KMS-11 (cell line): ENCODE measurements at regions not wholly inside any gene's neighbourhood (a gene's known extent, or its start where the extent isn't known, plus 50 kb on each side); places are given as distances from the start of the nearest gene placed in this dataset.

Experiments used
- H2AFZ ChIP-seq: fragments of 200-600 bp; sonication (generic); 2 replicates; pipeline ENCODE4 v1.6.1; 2016; ENCODE audit warnings: antibody characterized with exemption, mixed run types, low read depth
- H3K27ac ChIP-seq: fragments of 200-600 bp; sonication (generic); 2 replicates; pipeline ENCODE4 v1.6.1; 2016; ENCODE audit warnings: mild to moderate bottlenecking, mixed run types
- H3K27me3 ChIP-seq: fragments of 200-600 bp; sonication (generic); 2 replicates; pipeline ENCODE4 v1.6.1; 2017; ENCODE audit warnings: mild to moderate bottlenecking, low read depth, mixed run types, moderate library complexity; ENCODE audit not compliant: insufficient read depth
- H3K36me3 ChIP-seq: fragments of 200-600 bp; sonication (generic); 2 replicates; pipeline ENCODE4 v1.6.1; 2017; ENCODE audit warnings: mild to moderate bottlenecking, mixed run types; ENCODE audit not compliant: insufficient read depth
- H3K4me1 ChIP-seq: fragments of 200-600 bp; sonication (generic); 2 replicates; pipeline ENCODE4 v1.6.1; 2016; ENCODE audit warnings: mild to moderate bottlenecking, low read depth, mixed run types; ENCODE audit not compliant: poor library complexity, severe bottlenecking
- H3K4me2 ChIP-seq: fragments of 200-600 bp; sonication (generic); 2 replicates; pipeline ENCODE4 v1.7.0; 2016; ENCODE audit warnings: mild to moderate bottlenecking, mixed run types
- H3K4me3 ChIP-seq: fragments of 200-600 bp; sonication (generic); IDR thresholded peaks from 2 replicates; pipeline ENCODE4 v1.6.1; 2017; ENCODE audit warnings: low read depth, low read length, mixed read lengths; ENCODE audit not compliant: insufficient read depth
- H3K79me2 ChIP-seq: fragments of 200-600 bp; sonication (generic); 2 replicates; pipeline ENCODE4 v1.6.1; 2016; ENCODE audit warnings: low read depth, mixed run types; ENCODE audit not compliant: insufficient read depth
- H3K9ac ChIP-seq: fragments of 200-600 bp; sonication (generic); 2 replicates; pipeline ENCODE4 v1.6.1; 2016; ENCODE audit warnings: mild to moderate bottlenecking, mixed run types
- H4K20me1 ChIP-seq: fragments of 200-600 bp; sonication (generic); 2 replicates; pipeline ENCODE4 v1.6.1; 2016; ENCODE audit warnings: mild to moderate bottlenecking, mixed run types; ENCODE audit not compliant: insufficient read depth
- CTCF ChIP-seq: fragments of 200-600 bp; sonication (generic); conservative IDR thresholded peaks from 2 replicates; pipeline ENCODE4 v1.6.1; 2017; ENCODE audit warnings: low read depth, mild to moderate bottlenecking, antibody characterized with exemption, low read length, moderate library complexity, mixed read lengths

- Histone ChIP-seq H3K4me3 (no peak overlapping the region), H2AFZ (peak overlapping the region; percentile 1; the same call in 1 of the 2 replicates), H3K27ac (peak overlapping the region; percentile 97), H3K9ac (peak overlapping the region; percentile 86), H3K4me2 (peak overlapping the region; percentile 95), H3K27me3 (no peaks in the 10 kb centered on the region), H3K79me2 (peaks cover 27% of the 10 kb centered on the region), H4K20me1 (no peaks in the 10 kb centered on the region), H3K36me3 (no peaks in the 10 kb centered on the region), H3K4me1 (peaks cover 66% of the 10 kb centered on the region)
- TF ChIP-seq CTCF: peak; percentile 21; the same call in 1 of the 2 replicates
Measured at GRCh38 chr21:43361493-43362296, 65.2 kb downstream of the SIK1 start.

- no peaks in the 10 kb centered on the region for H4K20me1 ChIP-seq
- H3K36me3 ChIP-seq: no peaks in the 10 kb centered on the region
- H3K79me2 ChIP-seq: peaks cover 27% of the 10 kb centered on the region
- H3K9ac ChIP-seq: peak overlapping the region; percentile 86
- H3K4me3 ChIP-seq: no peak overlapping the region
- H3K27me3 ChIP-seq: no peaks in the 10 kb centered on the region
- H2AFZ ChIP-seq: no peak overlapping the region
- peak; percentile 38; the same call in 1 of the 2 replicates for TF ChIP-seq CTCF
- H3K4me2 ChIP-seq: peak overlapping the region; percentile 95
- H3K4me1 ChIP-seq: peaks cover 72% of the 10 kb centered on the region
- peak overlapping the region; percentile 97 for H3K27ac ChIP-seq
Measured at GRCh38 chr21:43361127-43361492, 65.8 kb downstream of the SIK1 start.

- Histone ChIP-seq H3K36me3 (no peaks in the 10 kb centered on the region), H2AFZ (no peak overlapping the region), H3K9ac (peak overlapping the region; percentile 86), H3K27ac (peak overlapping the region; percentile 97), H3K4me1 (peaks cover 77% of the 10 kb centered on the region), H3K4me2 (peak overlapping the region; percentile 95), H3K4me3 (no peak overlapping the region), H4K20me1 (no peaks in the 10 kb centered on the region), H3K79me2 (peaks cover 27% of the 10 kb centered on the region), H3K27me3 (no peaks in the 10 kb centered on the region)
- TF ChIP-seq CTCF: no peak
Measured at GRCh38 chr21:43360441-43361126, 66.3 kb downstream of the SIK1 start.

- Histone ChIP-seq H4K20me1 (no peaks in the 10 kb centered on the region), H3K27me3 (no peaks in the 10 kb centered on the region), H3K9ac (no peak overlapping the region), H3K4me2 (peak overlapping the region; percentile 95; the same call in 1 of the 2 replicates), H3K36me3 (no peaks in the 10 kb centered on the region), H2AFZ (no peak overlapping the region), H3K27ac (peak overlapping the region; percentile 97; the same call in 1 of the 2 replicates), H3K4me3 (no peak overlapping the region), H3K79me2 (peaks cover 27% of the 10 kb centered on the region), H3K4me1 (peaks cover 86% of the 10 kb centered on the region)
- no peak for TF ChIP-seq CTCF
Measured at GRCh38 chr21:43358940-43359822, 67.8 kb downstream of the SIK1 start.
